NT2/D1 (cell line): ENCODE measurements at regions not wholly inside any gene's neighbourhood (a gene's known extent, or its start where the extent isn't known, plus 50 kb on each side); places are given as distances from the start of the nearest gene placed in this dataset.

Experiments used
- YY1 ChIP-seq: IDR thresholded peaks from 2 replicates; pipeline ENCODE4 v1.6.1; 2011; ENCODE audit not compliant: insufficient read length, insufficient read depth
- ZNF274 ChIP-seq: IDR thresholded peaks from 2 replicates; pipeline ENCODE4 v1.6.1; 2011; ENCODE audit warnings: mild to moderate bottlenecking, low read depth, low read length

- TF ChIP-seq YY1 (no peak), ZNF274 (no peak)
Observed at GRCh38 chr2:136361521-136361920, 243.6 kb upstream of the CXCR4 start.
